CD4-positive, alpha-beta T cell treated with Interleukin-2 at 100 ng/mL for 4 hours (primary cell): ENCODE measurements at regions not wholly inside any gene's neighbourhood (a gene's known extent, or its start where the extent isn't known, plus 50 kb on each side); places are given as distances from the start of the nearest gene placed in this dataset.

ENCODE experiments used
- DNase-seq: peaks from one replicate; pipeline ENCODE4 v3.0.0-alpha.2; 2020; ENCODE audit warnings: low spot score

DNA sequence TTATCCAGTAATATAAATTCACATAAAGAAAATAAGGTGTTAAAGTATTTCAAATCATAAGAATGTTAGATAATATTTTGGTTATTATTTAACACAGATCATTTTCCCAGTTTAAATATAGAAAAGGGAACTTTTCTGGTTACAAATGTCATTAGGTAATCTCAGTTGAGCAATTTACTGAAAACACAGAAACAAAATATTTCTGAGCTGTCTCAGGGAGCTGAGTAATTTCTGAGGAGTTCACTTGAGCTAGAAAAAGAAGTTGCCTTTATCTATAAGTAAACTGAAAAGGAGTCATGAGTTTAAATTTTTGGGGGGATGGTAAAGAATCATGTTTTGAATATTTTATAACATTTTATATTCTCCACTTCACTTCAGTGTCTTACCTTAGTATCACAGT, 855.4 kb upstream of the ARPP21 start:
- DNase-seq, result no peak

DNA sequence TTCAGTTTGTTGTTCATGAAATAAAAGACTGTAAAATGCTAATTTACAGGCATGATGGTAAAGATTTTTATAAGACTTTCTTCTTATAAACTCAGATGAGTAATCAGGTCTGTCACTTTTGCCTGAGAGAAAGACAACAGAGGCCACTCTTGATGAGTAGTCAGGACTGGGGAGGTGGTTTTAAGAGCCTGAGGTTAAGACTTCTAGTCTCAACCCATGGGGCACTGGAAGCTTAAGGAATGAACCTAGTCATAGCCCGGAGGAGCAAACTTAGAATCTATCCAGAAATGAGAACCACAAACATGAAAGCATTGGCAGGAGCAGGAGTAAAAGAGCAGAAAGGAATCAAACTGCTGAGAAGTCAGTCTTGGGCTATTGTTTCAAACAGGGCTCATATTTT, 846.3 kb upstream of the ARPP21 start:
- no peak for DNase-seq

DNA sequence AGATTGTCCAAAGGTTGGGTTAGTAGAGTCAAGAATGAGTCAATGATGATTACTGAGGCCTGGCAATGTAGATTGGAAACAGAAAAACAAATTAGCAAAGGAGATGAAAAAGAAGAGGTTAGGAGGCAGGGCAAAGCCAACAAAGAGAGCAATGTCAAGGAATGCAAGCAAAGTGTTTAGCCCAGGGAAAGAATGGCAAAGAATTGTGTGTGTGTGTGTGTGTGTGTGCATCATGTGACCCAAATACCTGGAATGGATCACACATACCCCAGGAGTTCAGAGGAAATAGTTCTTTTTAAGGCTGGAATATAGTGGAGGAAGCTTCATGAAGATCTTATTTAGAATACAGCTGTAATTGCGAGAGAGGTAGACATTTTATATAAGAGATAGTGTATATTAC, 831.7 kb upstream of the ARPP21 start:
- DNase-seq, result no peak

DNA sequence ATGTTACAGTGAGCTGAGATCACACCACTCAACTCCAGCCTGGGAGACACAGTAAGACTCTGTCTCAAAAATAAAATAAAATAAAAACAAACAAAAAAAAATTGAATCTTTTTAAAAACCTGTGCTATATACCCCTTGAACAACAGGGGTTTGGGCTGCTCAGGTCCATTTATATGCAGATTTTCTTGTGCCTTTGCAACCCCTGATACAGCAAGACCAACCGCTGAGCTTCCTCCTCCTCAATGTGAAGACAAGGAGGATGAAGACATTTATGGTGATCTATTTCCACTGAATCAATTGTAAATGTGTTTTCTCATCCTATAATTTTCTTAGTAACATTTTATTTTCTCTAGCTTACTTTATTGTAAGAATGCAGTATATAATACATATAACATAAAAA, 831.0 kb upstream of the ARPP21 start:
- no peak for DNase-seq

DNA sequence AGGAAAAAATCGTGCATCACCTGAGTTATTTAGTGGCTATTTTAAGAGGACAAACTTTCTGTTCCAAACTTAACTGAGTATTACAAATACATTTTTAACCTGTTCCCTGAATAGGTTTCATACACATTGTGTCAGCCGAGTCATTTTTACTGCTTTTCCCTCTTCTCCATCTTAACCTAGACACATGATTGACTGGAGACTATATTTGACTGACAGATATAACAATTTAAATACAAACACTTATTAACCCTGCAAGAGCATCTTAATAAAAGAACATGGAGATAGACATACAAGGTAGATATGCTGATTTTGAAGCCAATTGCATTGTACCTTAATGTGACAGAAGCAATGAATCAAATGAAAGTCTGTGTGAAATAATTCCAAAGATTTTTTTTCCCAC, 810.5 kb upstream of the ARPP21 start:
- no peak for DNase-seq

DNA sequence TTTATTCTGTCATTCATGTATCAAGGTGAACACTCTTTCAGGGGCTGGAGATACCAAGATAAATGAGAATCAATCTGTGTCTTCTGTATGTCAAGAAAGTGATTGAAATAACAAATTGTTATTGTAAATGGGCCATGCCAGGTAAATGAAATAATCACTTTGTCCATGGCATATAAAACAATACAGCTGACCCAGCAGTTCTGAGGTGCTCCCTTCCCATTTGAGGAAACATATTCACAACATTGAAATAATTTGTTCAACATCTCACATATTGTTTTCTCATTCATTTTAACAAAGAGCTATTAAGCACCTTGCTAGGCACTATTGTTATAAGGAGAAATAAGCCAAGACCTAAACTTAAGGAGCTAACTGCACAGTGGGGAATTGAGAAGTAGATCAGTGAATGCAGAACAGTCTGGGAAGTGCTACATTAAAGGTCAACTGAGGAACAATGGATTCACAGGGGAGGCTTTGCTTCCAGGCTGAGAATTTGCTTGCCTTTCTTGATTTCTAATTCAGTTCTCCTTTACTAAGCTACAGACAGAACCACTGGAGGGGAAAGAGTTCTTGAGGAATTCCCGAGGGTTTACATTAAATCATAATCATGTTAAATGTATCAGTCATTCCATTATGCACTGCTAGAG, 806.3 kb upstream of the ARPP21 start:
- no peak for DNase-seq

DNA sequence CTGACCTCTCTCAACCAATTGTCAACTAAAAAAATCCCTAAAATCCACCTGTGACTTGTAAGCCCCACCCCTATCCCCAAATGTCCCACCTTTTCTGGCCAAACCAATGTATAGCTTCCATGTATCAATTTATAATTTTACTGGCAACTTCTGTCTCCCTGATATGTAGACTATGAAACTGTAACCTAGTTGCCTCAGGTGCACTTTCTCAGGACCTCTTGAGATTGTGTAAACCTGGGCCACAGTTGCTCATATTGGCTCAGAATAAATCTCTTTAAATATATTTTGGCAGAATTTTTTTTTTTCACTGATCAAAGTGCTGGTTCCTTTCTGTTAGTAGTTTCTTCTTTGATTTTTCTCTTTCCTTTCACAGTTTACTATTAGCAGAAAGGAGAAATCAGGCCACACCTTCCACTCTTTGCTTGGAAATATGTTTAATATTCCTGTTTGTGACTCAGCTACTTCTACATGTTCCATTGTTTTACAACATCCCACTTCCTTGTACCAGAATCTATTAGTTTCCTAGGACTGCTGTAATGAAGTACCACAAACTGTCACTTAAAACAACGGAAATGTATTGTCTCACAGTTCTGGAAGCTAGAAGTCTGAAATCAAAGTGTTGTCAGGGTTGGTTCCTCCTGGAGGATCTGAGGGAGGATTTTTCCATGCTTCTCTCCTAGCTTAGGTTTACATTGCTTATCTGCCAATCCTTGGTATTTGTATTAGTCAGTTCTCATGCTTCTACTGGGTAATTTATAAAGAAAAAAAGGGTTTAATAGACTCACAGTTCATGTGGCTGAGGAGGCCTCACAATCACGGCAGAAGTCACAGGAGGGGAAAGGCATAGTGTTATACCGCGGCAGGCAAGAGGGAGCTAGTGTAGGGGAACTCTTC, 801.2 kb upstream of the ARPP21 start:
- no peak for DNase-seq

DNA sequence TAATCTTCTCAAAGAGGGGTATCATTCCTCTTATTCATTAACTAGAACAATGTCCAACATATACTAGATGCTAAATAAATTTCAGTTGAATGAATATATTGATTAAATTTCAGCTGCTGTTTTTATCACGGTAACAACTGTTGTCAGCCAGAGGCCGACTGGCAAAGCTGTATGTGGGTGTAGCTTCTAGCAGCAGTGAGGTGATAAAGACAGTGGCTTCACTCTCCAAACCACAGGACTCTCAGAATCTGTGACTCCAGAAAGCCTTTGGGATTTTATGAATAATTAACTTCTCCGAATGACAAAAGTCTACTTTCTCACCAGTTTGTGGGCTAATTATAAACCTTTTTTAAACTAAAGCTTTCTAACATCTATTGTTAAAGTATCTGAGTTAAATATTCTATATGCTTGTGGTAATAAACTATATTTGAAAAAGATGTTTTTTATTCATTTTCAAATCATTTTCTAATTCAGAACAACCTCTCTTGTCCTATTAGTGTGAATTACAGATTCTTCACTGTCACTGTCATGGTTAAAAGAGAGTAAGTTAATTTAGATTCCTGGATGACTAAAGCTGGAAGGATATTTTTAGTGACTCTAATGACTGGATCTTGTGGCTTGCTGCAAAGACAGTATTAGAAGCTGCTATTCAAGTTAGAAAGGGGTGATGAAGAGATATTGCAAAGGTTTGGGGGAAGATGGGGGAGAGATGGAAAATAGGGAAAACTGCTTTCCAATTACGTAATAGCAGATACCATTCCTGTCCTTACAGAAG, 796.4 kb upstream of the ARPP21 start:
- DNase-seq, result no peak

DNA sequence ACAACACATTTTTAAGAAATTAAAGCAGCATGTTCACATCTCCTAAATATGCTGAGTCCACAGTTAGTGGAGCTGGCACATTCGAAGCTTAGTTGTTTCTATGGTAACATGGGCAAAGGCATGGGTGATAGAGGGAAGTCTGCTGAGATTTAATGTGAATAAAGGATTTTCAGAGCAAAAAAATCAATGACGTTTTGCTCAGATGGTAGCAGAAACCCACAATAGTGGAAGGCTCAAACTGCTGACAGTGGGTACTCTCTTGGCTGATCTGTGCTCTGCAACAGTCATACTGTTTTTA, 795.1 kb upstream of the ARPP21 start:
- DNase-seq, result no peak

DNA sequence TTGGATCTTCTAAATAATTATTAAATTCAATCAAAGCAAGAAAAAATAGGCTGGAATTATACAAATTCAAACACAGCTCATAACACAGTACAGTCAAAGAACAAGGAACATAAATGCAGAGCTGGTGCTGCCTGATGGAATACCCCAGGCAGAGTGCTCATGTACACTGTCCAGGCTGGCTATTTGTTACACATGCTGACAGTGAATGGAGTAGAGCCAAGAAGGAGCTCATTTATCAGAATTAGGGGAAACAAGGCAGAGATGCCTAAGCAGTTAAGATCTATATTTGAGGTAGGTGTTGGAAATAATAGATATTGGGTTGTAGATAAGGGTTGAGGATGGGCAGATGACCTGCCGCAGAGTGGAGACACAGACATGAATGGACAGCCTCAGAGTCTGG, 788.2 kb upstream of the ARPP21 start:
- DNase-seq, result no peak

DNA sequence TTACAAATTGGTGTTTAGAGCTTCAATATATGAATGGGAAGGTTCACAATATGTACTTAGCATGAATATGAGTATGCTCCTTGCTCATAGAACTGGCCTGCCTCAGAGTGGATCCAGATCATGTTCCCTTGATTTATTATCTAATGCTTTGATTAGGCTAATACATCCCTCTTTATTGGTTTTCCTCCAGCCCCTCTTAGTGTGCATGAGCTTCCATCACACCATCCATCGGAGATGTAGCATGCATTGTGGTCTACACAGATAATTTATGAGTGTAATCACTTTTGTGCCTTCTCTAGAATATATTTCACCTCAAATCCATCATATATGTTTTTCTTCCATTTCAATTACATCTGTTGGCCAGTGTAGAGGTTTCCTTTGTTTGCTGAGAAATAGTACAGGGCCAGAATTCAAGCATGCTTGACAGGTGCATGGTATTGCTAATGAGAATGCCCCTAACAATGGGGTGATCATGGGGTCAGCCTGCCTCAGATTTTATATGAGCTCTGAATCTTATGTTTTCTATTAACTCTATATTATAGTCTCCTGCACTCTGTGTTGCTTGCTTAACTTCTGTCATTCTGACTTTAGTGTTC, 786.4 kb upstream of the ARPP21 start:
- no peak for DNase-seq

DNA sequence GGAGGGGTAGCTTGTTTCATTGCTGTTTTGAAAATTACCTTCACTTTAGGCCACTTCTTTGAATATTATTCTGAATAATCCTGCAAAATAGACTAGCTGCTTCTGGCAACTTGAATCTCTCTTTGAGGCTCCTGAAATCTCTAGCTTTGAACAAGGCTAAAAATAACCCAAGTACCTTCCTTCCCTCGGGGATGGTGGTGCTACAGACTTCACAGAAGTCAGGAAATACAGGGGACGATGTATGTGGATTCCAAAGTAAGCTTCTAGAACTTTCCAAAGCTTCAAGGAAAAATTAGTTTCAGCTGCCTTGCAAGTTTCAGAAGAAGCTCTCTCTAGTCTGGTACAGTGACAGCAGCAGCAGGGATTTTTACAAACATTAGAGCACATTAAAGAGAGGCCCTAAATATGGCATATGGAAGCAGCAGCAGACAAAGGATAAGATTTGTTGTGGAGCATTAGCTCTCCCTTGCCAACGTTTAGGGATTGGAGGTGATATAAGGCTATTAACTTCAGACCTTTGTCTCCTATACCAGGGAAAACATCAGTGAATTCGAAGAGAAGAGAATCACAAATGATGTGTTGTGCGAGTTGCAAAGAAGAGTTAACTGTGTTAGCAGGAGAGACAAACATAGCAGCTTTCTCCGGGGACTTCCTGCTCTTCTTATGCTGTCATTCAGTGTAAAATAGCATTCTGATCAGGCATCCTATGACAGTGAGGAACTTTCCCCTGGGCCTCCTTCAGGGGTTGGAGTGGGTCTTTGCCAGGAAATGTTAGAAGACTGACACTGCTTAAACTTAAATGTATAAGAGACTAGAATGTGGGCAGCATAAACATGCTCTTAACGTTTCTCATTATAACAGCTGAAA, 783.0 kb upstream of the ARPP21 start:
- no peak for DNase-seq

DNA sequence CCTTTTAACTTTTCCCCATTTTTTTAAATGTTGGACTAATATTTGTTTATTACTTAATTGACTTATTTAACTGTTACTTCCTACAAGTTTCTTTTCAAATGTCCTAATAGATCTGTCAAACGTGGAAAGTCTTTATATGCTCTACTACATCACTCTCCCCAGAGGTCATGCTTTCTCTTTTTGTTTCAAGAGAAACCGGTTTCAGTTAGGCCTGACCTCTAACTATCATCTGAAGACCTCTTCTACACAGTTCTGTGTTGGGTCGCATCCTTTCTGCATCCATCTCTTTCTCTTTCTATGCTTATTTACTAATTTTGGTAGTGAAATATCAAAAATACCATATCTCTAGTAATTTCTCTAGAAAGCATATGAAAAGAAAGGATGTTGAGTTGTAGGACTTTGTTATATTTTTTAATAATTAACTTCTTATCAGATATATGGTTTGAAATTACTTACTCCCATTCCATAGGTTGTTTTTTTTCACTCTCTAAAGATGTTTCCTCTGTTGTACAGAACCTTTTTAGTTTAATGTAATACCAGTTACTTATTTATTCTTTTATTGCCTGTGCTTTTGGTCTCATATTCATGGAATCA, 781.2 kb upstream of the ARPP21 start:
- no peak for DNase-seq

DNA sequence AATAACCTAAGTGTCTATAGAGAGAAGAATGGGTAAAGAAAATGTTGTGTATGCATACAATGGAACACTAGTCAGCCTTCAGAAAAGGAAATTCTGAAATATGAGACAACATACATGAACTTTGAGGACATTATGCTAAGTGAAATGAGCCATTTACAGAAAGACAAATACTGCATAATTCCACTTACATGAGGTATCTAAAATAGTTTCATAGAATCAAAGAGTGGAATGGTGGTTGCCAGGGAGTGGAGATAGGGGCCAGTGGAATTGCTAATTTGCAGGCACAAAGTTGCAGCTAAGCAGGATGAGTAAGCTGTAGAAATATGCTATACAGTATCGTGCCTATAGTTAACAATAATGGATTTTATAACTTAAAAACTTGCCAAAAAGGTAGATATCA, 779.6 kb upstream of the ARPP21 start:
- no peak for DNase-seq

DNA sequence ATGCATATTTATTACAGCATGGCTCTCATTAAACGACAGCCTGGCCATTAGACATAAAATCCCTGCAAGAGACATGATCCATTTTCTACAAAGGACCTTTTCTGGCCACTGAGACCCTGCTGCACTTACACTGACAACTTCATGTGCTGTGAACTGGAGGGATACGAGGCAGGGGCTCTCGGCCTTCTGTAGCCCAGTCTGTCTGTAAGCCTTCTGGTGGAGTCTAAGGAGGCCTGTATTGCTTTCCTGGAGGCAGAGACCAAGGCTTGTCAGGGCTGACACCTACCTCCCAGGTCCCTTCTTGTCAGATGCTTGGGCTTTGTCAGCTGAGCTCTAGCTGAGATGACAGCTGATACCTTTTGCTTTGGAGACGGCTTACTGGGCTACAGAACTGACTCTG, 776.9 kb upstream of the ARPP21 start:
- DNase-seq, result no peak

DNA sequence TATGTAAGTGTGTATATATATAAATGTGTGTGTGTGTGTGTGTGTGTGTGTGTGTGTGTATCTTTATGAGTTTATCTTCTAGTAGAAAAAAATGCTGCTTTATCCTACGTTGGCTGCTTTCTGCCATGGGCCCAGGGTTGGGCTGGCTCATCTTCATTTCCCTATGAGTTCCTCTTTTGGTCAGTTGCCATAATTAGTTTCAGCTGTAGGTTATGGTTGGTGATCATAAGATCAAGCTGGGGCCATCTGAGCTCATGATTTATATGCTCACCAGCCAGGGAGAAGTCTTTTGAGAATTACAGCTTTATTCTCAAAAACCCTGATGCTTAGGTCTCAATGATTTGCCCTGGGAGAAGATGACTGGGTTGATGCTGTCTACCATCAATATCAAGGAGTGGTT, 775.8 kb upstream of the ARPP21 start:
- DNase-seq, result no peak

DNA sequence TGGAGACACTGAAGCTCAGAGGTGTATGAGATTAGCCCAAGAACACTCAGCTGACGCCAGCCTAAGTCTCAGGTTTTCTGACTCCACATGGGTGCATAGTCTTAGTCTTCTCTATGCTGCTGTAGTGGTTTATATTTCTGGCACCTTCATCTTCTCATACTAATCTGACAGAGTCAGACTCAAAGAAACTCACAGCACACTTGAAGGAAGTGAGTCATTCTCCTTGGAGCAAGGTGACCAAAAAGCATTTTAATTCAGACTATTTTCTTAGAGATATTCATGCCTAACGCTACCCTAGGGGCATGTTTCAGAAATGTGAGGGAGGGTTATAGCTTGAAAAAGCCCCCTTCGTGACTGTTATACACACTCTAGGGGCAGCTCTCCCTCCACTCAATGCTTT, 775.3 kb upstream of the ARPP21 start:
- DNase-seq, result no peak

DNA sequence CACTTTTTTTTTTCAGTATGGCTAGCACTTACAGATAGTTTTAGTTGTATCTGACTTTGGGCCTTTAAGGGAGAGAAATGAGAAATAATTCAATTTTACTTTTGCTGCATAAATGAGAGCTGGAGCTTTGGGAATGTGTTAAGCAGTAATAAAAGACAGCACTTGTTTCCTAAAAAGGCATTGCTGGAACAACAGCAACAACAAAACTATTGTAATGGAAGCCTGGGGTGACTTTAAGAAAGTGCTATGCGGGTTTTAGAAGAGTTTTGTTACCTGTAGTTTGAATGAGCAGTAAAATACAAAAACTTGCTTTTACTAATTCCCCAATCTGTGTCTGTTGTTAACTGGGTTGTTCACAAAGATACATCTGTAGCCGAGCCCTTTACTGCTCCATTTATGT, 774.0 kb upstream of the ARPP21 start:
- no peak for DNase-seq

DNA sequence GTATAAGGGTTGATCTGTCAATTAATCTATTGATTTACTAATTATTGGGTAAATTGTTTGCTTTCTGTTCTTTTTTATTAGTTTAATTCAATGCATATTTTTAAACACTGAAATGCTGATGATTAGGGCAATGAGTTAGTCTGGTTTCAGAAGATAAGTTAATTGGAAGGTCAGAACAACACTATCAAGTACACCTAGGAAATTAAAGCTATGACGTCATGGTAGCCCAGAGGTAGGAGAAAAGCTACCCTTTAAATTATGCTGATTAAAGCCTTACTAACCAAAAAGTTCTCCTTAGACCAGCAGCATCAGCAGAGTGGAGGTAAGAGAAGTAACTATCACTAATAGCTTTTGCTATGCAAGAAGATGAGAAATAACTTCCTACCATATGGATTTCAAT, 770.4 kb upstream of the ARPP21 start:
- no peak for DNase-seq

DNA sequence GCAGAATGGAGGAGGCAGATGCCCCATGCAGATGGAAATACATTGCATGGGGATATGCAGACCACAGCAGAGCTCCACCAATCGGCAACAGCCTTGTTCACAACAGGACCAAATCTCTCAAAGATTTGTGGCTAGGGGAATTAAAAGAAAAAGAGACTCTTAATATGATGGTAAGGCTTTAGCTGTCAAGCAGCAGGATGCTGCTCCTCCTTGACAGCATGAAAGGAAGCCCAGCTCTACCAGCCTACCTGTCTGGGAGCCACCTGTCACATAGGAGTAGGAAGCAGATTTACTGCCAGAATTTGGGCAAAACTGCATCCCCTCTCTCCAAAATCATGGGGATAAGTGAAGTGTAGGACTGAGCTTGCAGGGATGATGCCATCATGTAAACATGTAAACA, 769.6 kb upstream of the ARPP21 start:
- no peak for DNase-seq

DNA sequence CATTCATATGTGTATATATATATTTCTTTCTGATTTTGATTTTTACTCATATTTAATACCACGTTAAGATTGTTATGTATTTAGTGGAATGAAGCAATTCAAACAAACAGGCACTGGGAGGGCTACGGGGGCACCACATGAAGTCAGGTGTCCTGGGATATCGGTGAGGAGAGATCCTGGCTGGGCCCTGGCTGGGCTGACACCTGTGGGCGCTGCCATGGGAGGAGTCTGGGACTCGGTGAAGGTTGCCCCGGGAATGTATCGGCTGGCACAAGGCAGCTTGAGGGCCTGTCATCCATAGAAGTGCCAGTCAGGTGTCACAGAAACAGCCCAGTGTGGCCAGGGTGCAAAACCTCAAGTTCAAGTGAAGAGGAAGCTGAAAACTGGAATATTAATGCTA, 766.9 kb upstream of the ARPP21 start:
- DNase-seq, result no peak

DNA sequence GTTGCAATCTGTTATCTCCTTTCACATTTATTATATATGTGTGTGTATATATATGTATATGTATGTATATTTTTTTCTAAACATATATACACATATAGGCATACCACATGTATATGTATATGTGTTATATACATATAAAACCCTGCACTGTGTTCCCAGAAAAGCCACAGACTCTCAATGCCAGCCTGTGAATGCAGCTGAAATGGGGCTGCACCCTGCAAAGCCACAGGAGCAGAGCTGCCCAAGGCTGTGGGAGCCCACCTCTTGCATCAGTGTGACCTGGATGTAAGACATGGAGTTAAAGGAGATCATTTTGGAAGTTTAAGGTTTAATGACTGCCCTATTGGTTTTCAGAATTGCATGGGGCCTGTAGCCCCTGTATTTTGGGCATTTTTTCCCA, 762.3 kb upstream of the ARPP21 start:
- no peak for DNase-seq
